Fibroblast of lung (primary cell): ENCODE measurements at regions not wholly inside any gene's neighbourhood (a gene's known extent, or its start where the extent isn't known, plus 50 kb on each side); places are given as distances from the start of the nearest gene placed in this dataset.
A peak's percentile ranks its signal among the peaks of the same experiment; 100 is the strongest.

ENCODE experiments used
- DNase-seq, 2 donors: peaks; one replicate each; pipeline versions ENCODE4 v3.0.0 to v3.0.0-alpha.2; 2010; ENCODE audit warnings: low read depth in 2 of 2
- H2AFZ ChIP-seq: 2 replicates; pipeline ENCODE4 v1.5.1; 2012; ENCODE audit warnings: low read length, control low read depth, inconsistent platforms
- H3K27ac ChIP-seq: 2 replicates; pipeline ENCODE4 v1.5.1; 2011; ENCODE audit warnings: low read length, control low read depth; ENCODE audit not compliant: insufficient read depth
- H3K27me3 ChIP-seq: 2 replicates; pipeline ENCODE4 v1.5.1; 2011; ENCODE audit warnings: mild to moderate bottlenecking, low read length; ENCODE audit not compliant: control insufficient read depth, insufficient read depth
- H3K36me3 ChIP-seq: 2 replicates; pipeline ENCODE4 v1.5.1; 2011; ENCODE audit warnings: low read length; ENCODE audit not compliant: control insufficient read depth, insufficient read depth
- H3K4me1 ChIP-seq: 2 replicates; pipeline ENCODE4 v1.5.1; 2011; ENCODE audit warnings: low read length; ENCODE audit not compliant: control insufficient read depth, insufficient read depth; ENCODE audit errors: extremely low read depth
- H3K4me2 ChIP-seq: 2 replicates; pipeline ENCODE4 v1.5.1; 2011; ENCODE audit warnings: low read length, control low read depth; ENCODE audit not compliant: insufficient read depth; ENCODE audit errors: extremely low read depth
- H3K4me3 ChIP-seq, 4 experiments: fragments of 200-600 bp in 1 of 4; sonication (generic) in 1 of 4; replicated peaks in 1 of 4; 2 replicates each; pipeline ENCODE4 v1.5.1; 2011 to 2016; ENCODE audit warnings: low read length in 4 of 4, low read depth in 3 of 4, mild to moderate bottlenecking in 3 of 4, control low read depth in 2 of 4, inconsistent platforms in 1 of 4, mixed read lengths in 1 of 4; ENCODE audit not compliant: insufficient read depth in 1 of 4; ENCODE audit errors: control extremely low read depth in 1 of 4
- H3K79me2 ChIP-seq: 2 replicates; pipeline ENCODE4 v1.5.1; 2012; ENCODE audit warnings: mild to moderate bottlenecking, low read length, inconsistent platforms; ENCODE audit not compliant: control insufficient read depth, insufficient read depth
- H3K9ac ChIP-seq: 2 replicates; pipeline ENCODE4 v1.5.1; 2011; ENCODE audit warnings: mild to moderate bottlenecking, low read length, control low read depth; ENCODE audit not compliant: insufficient read depth
- H3K9me3 ChIP-seq: 2 replicates; pipeline ENCODE4 v1.5.1; 2012; ENCODE audit warnings: low read depth, low read length; ENCODE audit not compliant: control insufficient read depth, insufficient read depth
- H4K20me1 ChIP-seq: 2 replicates; pipeline ENCODE4 v1.5.1; 2011; ENCODE audit warnings: low read length; ENCODE audit not compliant: control insufficient read depth, insufficient read depth; ENCODE audit errors: extremely low read depth
- CTCF ChIP-seq, 2 donors: IDR thresholded peaks in 1 of 2; conservative IDR thresholded peaks in 1 of 2; 1 replicate in 1 of 2; 2 replicates in 1 of 2; pipeline ENCODE4 v1.5.1; 2011 to 2012; ENCODE audit warnings: low read length in 2 of 2, control low read depth in 1 of 2, inconsistent platforms in 1 of 2, low read depth in 1 of 2, mild to moderate bottlenecking in 1 of 2
- EZH2 ChIP-seq: IDR thresholded peaks from 2 replicates; pipeline ENCODE4 v1.5.1; 2012; ENCODE audit warnings: low read length, control low read depth, mild to moderate bottlenecking; ENCODE audit errors: missing control alignments

GRCh38 chr5:57705769-57706168 is 223.2 kb upstream of the ACTBL2 start:
- Histone ChIP-seq H3K4me1 (no peaks in the 10 kb centered on the region), H3K36me3 (no peaks in the 10 kb centered on the region), H3K27ac (no peak overlapping the region), H3K27me3 (no peaks in the 10 kb centered on the region), H2AFZ (no peak overlapping the region), H3K9ac (no peak overlapping the region), H3K9me3 (no peaks in the 10 kb centered on the region), H3K79me2 (no peaks in the 10 kb centered on the region), H3K4me3 (no peak overlapping the region), H3K4me2 (no peak overlapping the region), H4K20me1 (no peaks in the 10 kb centered on the region)
- TF ChIP-seq CTCF (conservative IDR thresholded peaks at IDR 0.05 in 1 of 2, IDR thresholded peaks at IDR 0.05 in 1 of 2; ENCODE audit: low read depth in 1 of 2, low read length in 2 of 2) = no peak
- no peak for TF ChIP-seq EZH2
- no peak for DNase-seq

GRCh38 chr5:57703721-57704120 is 221.1 kb upstream of the ACTBL2 start:
- Histone ChIP-seq H3K4me1 (no peaks in the 10 kb centered on the region), H3K27me3 (no peaks in the 10 kb centered on the region), H3K4me3 (no peak overlapping the region), H3K4me2 (no peak overlapping the region), H4K20me1 (no peaks in the 10 kb centered on the region), H3K9ac (no peak overlapping the region), H3K36me3 (no peaks in the 10 kb centered on the region), H3K79me2 (no peaks in the 10 kb centered on the region), H3K9me3 (no peaks in the 10 kb centered on the region), H2AFZ (no peak overlapping the region), H3K27ac (no peak overlapping the region)
- no peak for TF ChIP-seq EZH2
- TF ChIP-seq CTCF (conservative IDR thresholded peaks at IDR 0.05 in 1 of 2, IDR thresholded peaks at IDR 0.05 in 1 of 2; ENCODE audit: low read depth in 1 of 2, low read length in 2 of 2) = no peak
- peak in 1 of 2 donors; percentile 85 for DNase-seq

GRCh38 chr5:57700484-57700883 is 217.9 kb upstream of the ACTBL2 start:
- H3K9ac ChIP-seq = no peak overlapping the region
- no peaks in the 10 kb centered on the region for H3K36me3 ChIP-seq

More at GRCh38 chr5:57700484-57700883, 217.9 kb upstream of the ACTBL2 start:
- no peak for DNase-seq
- H4K20me1 ChIP-seq = no peaks in the 10 kb centered on the region
- H3K4me1 ChIP-seq = no peaks in the 10 kb centered on the region
- H3K4me3 ChIP-seq = no peak overlapping the region
- no peaks in the 10 kb centered on the region for H3K79me2 ChIP-seq
- TF ChIP-seq CTCF (conservative IDR thresholded peaks at IDR 0.05 in 1 of 2, IDR thresholded peaks at IDR 0.05 in 1 of 2; ENCODE audit: low read depth in 1 of 2, low read length in 2 of 2) = no peak
- no peak for TF ChIP-seq EZH2
- no peak overlapping the region for H3K4me2 ChIP-seq
- H3K27ac ChIP-seq = no peak overlapping the region
- H2AFZ ChIP-seq = no peak overlapping the region
- H3K27me3 ChIP-seq = no peaks in the 10 kb centered on the region
- H3K9me3 ChIP-seq = no peaks in the 10 kb centered on the region
